B cell (primary cell): ENCODE measurements at regions not wholly inside any gene's neighbourhood (a gene's known extent, or its start where the extent isn't known, plus 50 kb on each side); places are given as distances from the start of the nearest gene placed in this dataset.

ENCODE experiments used
- ATAC-seq: fragments of 200-7000 bp; cut with Tn5 transposase; one replicate; pipeline ENCODE4 v1.10.0; 2021; ENCODE audit warnings: low read depth, mild to moderate bottlenecking, moderate number of reproducible peaks, moderate library complexity
- CTCF ChIA-PET: fragments of 350-600 bp; sonication (Branson Sonifier 250); formaldehyde crosslinking; loops from one replicate; lab custom pipeline; 2021; ENCODE audit warnings: antibody characterized with exemption, inconsistent platforms; lab: Charles Lee
- POLR2A ChIA-PET: fragments of 350-600 bp; sonication (Branson Sonifier 250); formaldehyde crosslinking; loops from one replicate; lab custom pipeline; 2021; ENCODE audit warnings: antibody characterized with exemption; lab: Charles Lee
- DNase-seq: peaks from one replicate; pipeline ENCODE4 v3.0.0; 2013
- H2AFZ ChIP-seq: 2 replicates; pipeline ENCODE4 v1.6.1; 2012; ENCODE audit warnings: mild to moderate bottlenecking, low read depth, low read length; ENCODE audit not compliant: insufficient read depth, poor library complexity, severe bottlenecking
- H3K27ac ChIP-seq, 2 donors: 1 replicate in 1 of 2; 2 replicates in 1 of 2; pipeline ENCODE4 v1.5.1; 2012 to 2013; ENCODE audit warnings: low read length in 2 of 2, mild to moderate bottlenecking in 2 of 2, moderate library complexity in 1 of 2
- H3K27me3 ChIP-seq, 4 experiments: fragments of 200-600 bp in 1 of 4; sonication (generic) in 1 of 4; replicated peaks in 1 of 4; 1 replicate in 2 of 4; 2 replicates in 2 of 4; pipeline versions ENCODE4 v1.6.1 to v1.7.0; 2013 to 2016; ENCODE audit warnings: low read length in 3 of 4, mild to moderate bottlenecking in 2 of 4, mixed read lengths in 1 of 4, moderate library complexity in 1 of 4; ENCODE audit not compliant: insufficient read depth in 4 of 4, control insufficient read depth in 3 of 4; ENCODE audit errors: control extremely low read depth in 1 of 4
- H3K36me3 ChIP-seq, 2 experiments: replicated peaks in 1 of 2; 1 replicate in 1 of 2; 2 replicates in 1 of 2; pipeline versions ENCODE4 v1.6.1 to v1.7.1; 2013; ENCODE audit warnings: low read length in 1 of 2; ENCODE audit not compliant: insufficient read depth in 2 of 2, control insufficient read depth in 1 of 2; ENCODE audit errors: control extremely low read depth in 1 of 2, extremely low read depth in 1 of 2
- H3K4me1 ChIP-seq, 2 donors: fragments of 200-600 bp in 1 of 2; sonication (generic) in 1 of 2; 1 replicate in 1 of 2; 2 replicates in 1 of 2; pipeline versions ENCODE4 v1.5.1 to v1.6.1; 2013 to 2017; ENCODE audit warnings: low read length in 2 of 2; ENCODE audit not compliant: control insufficient read depth in 2 of 2, insufficient read depth in 2 of 2
- H3K4me2 ChIP-seq: replicated peaks from 2 replicates; pipeline ENCODE3; 2012; ENCODE audit warnings: mild to moderate bottlenecking, low read depth, low read length; ENCODE audit not compliant: poor library complexity, severe bottlenecking
- H3K4me3 ChIP-seq, 5 experiments: fragments of 200-600 bp in 1 of 5; sonication (generic) in 1 of 5; 1 replicate in 3 of 5; 2 replicates in 2 of 5; pipeline versions ENCODE4 v1.5.1 to v1.7.0; 2011 to 2016; ENCODE audit warnings: low read length in 4 of 5, mild to moderate bottlenecking in 4 of 5, low read depth in 2 of 5, control low read depth in 1 of 5, moderate library complexity in 1 of 5; ENCODE audit not compliant: insufficient read depth in 1 of 5; ENCODE audit errors: control extremely low read depth in 1 of 5, extremely low read depth in 1 of 5
- H3K79me2 ChIP-seq: fragments of 200-600 bp; sonication (generic); one replicate; pipeline ENCODE4 v1.6.0; 2016; ENCODE audit warnings: low read length; ENCODE audit not compliant: control insufficient read depth, insufficient read depth
- H3K9ac ChIP-seq: fragments of 200-600 bp; sonication (generic); 2 replicates; pipeline ENCODE4 v1.6.1; 2017; ENCODE audit warnings: mild to moderate bottlenecking, low read length, moderate library complexity
- H3K9me3 ChIP-seq, 3 donors: one replicate each; pipeline versions ENCODE4 v1.6.1 to v1.7.1; 2013; ENCODE audit warnings: low read length in 2 of 3; ENCODE audit not compliant: control insufficient read depth in 2 of 3, insufficient read depth in 1 of 3; ENCODE audit errors: control extremely low read depth in 1 of 3
- H4K20me1 ChIP-seq: 2 replicates; pipeline ENCODE4 v1.6.0; 2012; ENCODE audit warnings: mild to moderate bottlenecking, low read length; ENCODE audit not compliant: insufficient read depth, control insufficient read depth, poor library complexity, severe bottlenecking
- H3K27ac Mint-ChIP-seq: one replicate; pipeline ENCODE4 v1.8.0; 2021; ENCODE audit warnings: mixed read lengths
- H3K27me3 Mint-ChIP-seq: one replicate; pipeline ENCODE4 v1.8.0; 2021; ENCODE audit warnings: mixed read lengths
- H3K4me1 Mint-ChIP-seq: one replicate; pipeline ENCODE4 v1.8.0; 2021; ENCODE audit warnings: mixed read lengths
- H3K4me3 Mint-ChIP-seq: one replicate; pipeline ENCODE4 v1.8.0; 2021; ENCODE audit warnings: mixed read lengths
- H3K9me3 Mint-ChIP-seq: one replicate; pipeline ENCODE4 v1.8.0; 2022; ENCODE audit warnings: mixed read lengths; ENCODE audit not compliant: insufficient read depth
- EZH2 ChIP-seq: IDR thresholded peaks from 2 replicates; pipeline ENCODE4 v1.6.1; 2012; ENCODE audit warnings: borderline replicate concordance, low read depth, mild to moderate bottlenecking, moderate library complexity, low read length; ENCODE audit not compliant: insufficient read depth, poor library complexity, severe bottlenecking
- WGBS: methylation state at CpG from one replicate; pipeline ENCODE4 v1.1.5; 2013; ENCODE audit warnings: missing lambda C conversion rate; ENCODE audit not compliant: insufficient coverage; 5-methylcytosine and 5-hydroxymethylcytosine counted together
- intact Hi-C: fragments of 100-400 bp; cut with micrococcal nuclease; formaldehyde crosslinking; loops from one replicate; pipeline ENCODE4 v1.10.0; 2022
- TF ChIP-seq, protein P1 (sequence below): fragments of 200-600 bp; IDR thresholded peaks from one replicate; pipeline ENCODE4 v1.8.0; 2022; ENCODE audit warnings: antibody characterized with exemption, mild to moderate bottlenecking

DNA sequence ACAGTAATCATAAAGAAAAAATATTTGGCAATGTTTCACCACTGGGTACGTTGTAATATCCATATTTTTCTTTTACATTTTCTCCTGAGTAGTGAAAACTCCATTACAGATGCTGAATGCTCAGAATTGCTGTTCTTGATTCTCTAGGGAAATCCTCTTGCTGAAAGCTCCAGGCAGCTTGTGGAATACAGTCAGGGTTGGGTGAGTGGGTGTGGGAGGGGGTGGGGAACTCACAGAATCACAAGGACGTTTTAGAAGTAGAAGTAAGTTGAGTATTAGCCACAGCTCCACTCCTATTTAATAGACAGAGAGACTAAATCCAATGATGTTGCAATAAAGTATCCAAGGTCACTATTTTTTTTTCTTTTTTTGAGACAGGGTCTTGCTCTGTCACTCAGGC lies 1270.9 kb downstream of the TYW1 start:
- Histone ChIP-seq H3K79me2 (no peaks in the 10 kb centered on the region), H3K9me3 (peaks cover 3 to 15% (median 8%) of the 10 kb centered on the region in 3 donors), H4K20me1 (no peaks in the 10 kb centered on the region), H3K4me1 (no peaks in the 10 kb centered on the region), H3K4me3 (no peak overlapping the region), H2AFZ (no peak overlapping the region), H3K36me3 (no peaks in the 10 kb centered on the region), H3K27me3 (no peaks in the 10 kb centered on the region), H3K27ac (no peak overlapping the region), H3K4me2 (no peak overlapping the region), H3K9ac (no peak overlapping the region)
- WGBS, result no CpG with 5 or more reads among the region's 2 CpGs
- Mint-ChIP-seq H3K27me3 (no peaks in the 10 kb centered on the region), H3K9me3 (peaks cover 10% of the 10 kb centered on the region), H3K4me3 (no peak overlapping the region), H3K27ac (no peak overlapping the region), H3K4me1 (no peaks in the 10 kb centered on the region)
- POLR2A ChIA-PET, result no interaction called here
- intact Hi-C loops, result no loop called here
- DNase-seq (no peak), ATAC-seq (no peak)
- TF ChIP-seq, protein P1, sequence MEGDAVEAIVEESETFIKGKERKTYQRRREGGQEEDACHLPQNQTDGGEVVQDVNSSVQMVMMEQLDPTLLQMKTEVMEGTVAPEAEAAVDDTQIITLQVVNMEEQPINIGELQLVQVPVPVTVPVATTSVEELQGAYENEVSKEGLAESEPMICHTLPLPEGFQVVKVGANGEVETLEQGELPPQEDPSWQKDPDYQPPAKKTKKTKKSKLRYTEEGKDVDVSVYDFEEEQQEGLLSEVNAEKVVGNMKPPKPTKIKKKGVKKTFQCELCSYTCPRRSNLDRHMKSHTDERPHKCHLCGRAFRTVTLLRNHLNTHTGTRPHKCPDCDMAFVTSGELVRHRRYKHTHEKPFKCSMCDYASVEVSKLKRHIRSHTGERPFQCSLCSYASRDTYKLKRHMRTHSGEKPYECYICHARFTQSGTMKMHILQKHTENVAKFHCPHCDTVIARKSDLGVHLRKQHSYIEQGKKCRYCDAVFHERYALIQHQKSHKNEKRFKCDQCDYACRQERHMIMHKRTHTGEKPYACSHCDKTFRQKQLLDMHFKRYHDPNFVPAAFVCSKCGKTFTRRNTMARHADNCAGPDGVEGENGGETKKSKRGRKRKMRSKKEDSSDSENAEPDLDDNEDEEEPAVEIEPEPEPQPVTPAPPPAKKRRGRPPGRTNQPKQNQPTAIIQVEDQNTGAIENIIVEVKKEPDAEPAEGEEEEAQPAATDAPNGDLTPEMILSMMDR, result no peak
- no peak for TF ChIP-seq EZH2
- CTCF ChIA-PET, result no interaction called here

DNA sequence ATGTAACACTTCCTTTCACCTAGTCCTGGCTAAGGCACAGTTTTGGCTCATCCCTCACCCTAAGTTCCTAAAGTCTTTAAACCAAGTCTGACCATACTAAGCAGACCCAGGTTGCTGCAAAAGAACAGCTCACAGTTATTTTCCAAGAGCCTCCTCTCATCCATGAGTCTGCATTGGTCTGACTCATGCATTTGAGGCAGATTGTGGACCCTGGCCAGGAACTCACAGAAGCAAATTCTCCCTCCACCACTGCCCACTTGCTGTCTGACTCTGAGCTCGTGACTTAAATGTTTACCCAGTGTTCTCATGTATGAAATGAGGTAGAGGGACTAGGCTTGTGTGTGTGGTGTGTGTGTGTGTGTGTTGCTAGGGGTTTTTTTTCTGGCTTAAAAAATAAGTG lies 1272.8 kb downstream of the TYW1 start:
- Histone ChIP-seq H3K4me3 (no peak overlapping the region), H3K9me3 (peaks cover 3 to 10% (median 8%) of the 10 kb centered on the region in 3 donors), H3K4me2 (no peak overlapping the region), H3K79me2 (no peaks in the 10 kb centered on the region), H3K27ac (no peak overlapping the region), H2AFZ (no peak overlapping the region), H3K9ac (no peak overlapping the region), H3K36me3 (no peaks in the 10 kb centered on the region), H4K20me1 (no peaks in the 10 kb centered on the region), H3K4me1 (no peaks in the 10 kb centered on the region), H3K27me3 (no peaks in the 10 kb centered on the region)
- H3K27ac Mint-ChIP-seq, result no peak overlapping the region
- no peak for DNase-seq
- CTCF ChIA-PET, result no interaction called here
- intact Hi-C loops, result no loop called here
- TF ChIP-seq EZH2, result no peak
- TF ChIP-seq, protein P1, result no peak
- no CpG with 5 or more reads among the region's 1 CpG for WGBS
- no peaks in the 10 kb centered on the region for H3K4me1 Mint-ChIP-seq
- peaks cover 8% of the 10 kb centered on the region for H3K9me3 Mint-ChIP-seq
- POLR2A ChIA-PET, result no interaction called here
- no peak overlapping the region for H3K4me3 Mint-ChIP-seq
- no peak for ATAC-seq
- H3K27me3 Mint-ChIP-seq, result no peaks in the 10 kb centered on the region
